ENCODE measurements at regions not wholly inside any gene's neighbourhood (a gene's known extent, or its start where the extent isn't known, plus 50 kb on each side); places are given as distances from the start of the nearest gene placed in this dataset.

DNA sequence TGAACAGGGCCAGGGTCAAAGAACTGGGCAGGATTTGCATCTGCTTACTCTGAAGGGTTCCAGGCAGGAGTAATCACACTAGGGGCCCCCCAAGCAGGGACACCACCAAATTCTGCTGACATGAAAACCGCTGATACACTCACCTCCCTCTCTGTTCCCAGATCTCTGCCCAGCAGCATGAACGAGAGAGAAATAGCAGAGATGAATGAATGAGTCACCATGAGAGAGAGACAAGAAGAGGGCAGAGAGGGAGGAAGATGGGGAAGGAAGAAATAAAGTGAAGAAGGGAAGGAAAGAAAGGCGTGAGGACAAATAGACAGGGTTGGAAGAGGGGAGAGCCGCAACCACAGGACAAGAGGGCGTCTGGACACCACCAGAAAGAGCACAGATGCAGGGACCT is 285.9 kb upstream of the NEBL start:
- TF ChIP-seq, protein P1, sequence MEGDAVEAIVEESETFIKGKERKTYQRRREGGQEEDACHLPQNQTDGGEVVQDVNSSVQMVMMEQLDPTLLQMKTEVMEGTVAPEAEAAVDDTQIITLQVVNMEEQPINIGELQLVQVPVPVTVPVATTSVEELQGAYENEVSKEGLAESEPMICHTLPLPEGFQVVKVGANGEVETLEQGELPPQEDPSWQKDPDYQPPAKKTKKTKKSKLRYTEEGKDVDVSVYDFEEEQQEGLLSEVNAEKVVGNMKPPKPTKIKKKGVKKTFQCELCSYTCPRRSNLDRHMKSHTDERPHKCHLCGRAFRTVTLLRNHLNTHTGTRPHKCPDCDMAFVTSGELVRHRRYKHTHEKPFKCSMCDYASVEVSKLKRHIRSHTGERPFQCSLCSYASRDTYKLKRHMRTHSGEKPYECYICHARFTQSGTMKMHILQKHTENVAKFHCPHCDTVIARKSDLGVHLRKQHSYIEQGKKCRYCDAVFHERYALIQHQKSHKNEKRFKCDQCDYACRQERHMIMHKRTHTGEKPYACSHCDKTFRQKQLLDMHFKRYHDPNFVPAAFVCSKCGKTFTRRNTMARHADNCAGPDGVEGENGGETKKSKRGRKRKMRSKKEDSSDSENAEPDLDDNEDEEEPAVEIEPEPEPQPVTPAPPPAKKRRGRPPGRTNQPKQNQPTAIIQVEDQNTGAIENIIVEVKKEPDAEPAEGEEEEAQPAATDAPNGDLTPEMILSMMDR (IDR thresholded peaks at IDR 0.05; ENCODE audit: unreplicated experiment), result no peak
- peaks cover 19% of the 10 kb centered on the region for H3K9me3 Mint-ChIP-seq
- no peak for DNase-seq (ENCODE audit: low spot score in 2 of 2, unreplicated experiment in 2 of 2)
- H3K27ac Mint-ChIP-seq, result no peak overlapping the region
- H3K36me3 Mint-ChIP-seq, result peaks cover 12% of the 10 kb centered on the region
- H3K4me3 Mint-ChIP-seq, result no peak overlapping the region
- no peaks in the 10 kb centered on the region for H3K27me3 Mint-ChIP-seq (ENCODE audit: low read depth)
- H3K4me1 Mint-ChIP-seq, result peaks cover 3% of the 10 kb centered on the region

- peaks cover 11% of the 10 kb centered on the region for H3K36me3 Mint-ChIP-seq
- H3K4me3 Mint-ChIP-seq, result no peak overlapping the region
- H3K27me3 Mint-ChIP-seq (ENCODE audit: low read depth), result peaks cover 7% of the 10 kb centered on the region
- TF ChIP-seq, protein P1 (IDR thresholded peaks at IDR 0.05; ENCODE audit: unreplicated experiment), result no peak
- H3K4me1 Mint-ChIP-seq, result peaks cover 3% of the 10 kb centered on the region
- DNase-seq (ENCODE audit: low spot score in 2 of 2, unreplicated experiment in 2 of 2), result no peak
- H3K9me3 Mint-ChIP-seq, result peaks cover 19% of the 10 kb centered on the region
- no peak overlapping the region for H3K27ac Mint-ChIP-seq
These were observed 284.3 kb upstream of the NEBL start for GRCh38 chr10:21181451-21181850.

DNA sequence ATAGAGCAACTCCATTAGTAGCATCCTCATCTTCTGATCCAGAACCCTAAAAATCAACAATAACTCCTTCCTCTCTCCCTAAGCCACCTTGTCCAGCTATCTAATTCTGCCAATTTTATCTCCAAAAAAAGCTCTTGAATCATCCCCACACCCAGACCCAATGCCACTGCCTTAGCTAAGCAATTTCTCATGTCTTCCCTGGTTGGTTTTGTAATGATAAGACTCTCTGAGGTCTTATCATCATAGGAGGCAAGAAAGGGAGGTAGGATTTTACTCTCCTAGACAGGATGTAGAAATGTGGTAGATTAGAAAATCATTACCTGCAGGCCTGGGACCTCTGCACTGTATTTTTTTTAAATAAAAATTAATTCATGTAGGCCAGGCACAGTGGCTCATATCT is 283.5 kb upstream of the NEBL start:
- Mint-ChIP-seq H3K27me3 (ENCODE audit: low read depth) (peaks cover 13% of the 10 kb centered on the region), H3K9me3 (peaks cover 19% of the 10 kb centered on the region), H3K4me3 (no peak overlapping the region), H3K36me3 (peaks cover 11% of the 10 kb centered on the region), H3K27ac (no peak overlapping the region), H3K4me1 (peaks cover 4% of the 10 kb centered on the region)
- DNase-seq (ENCODE audit: low spot score in 2 of 2, unreplicated experiment in 2 of 2), result no peak
- TF ChIP-seq, protein P1 (IDR thresholded peaks at IDR 0.05; ENCODE audit: unreplicated experiment), result no peak

DNA sequence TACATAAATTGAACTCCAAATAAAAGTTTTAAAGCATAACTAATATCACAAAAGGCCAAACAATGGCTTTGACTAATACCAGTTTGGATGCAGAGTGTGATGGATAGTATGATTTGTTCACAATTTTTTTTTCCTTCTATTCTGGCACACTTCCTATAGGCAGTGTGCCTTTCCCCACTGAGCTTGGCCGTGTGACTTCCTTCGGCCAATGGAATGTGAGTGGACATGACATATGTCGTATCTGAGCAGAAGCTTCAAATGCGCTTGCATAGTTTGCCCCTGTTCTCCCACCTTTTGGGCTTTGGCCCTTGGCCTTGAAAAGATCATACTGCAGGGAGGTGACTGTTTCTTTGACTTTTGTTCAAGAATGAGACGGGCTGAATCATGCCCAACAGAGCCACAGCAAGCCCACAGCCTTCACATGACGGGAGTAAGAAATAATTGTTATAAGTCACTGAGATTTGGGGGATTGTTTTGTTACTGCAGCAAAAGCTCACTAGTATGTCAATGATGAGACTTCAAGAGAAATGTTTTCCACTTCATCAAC is 279.9 kb upstream of the NEBL start:
- Mint-ChIP-seq H3K27ac (no peak overlapping the region), H3K4me1 (peaks cover 14% of the 10 kb centered on the region), H3K9me3 (peaks cover 19% of the 10 kb centered on the region), H3K4me3 (no peak overlapping the region), H3K36me3 (peaks cover 11% of the 10 kb centered on the region), H3K27me3 (ENCODE audit: low read depth) (peaks cover 36% of the 10 kb centered on the region)
- TF ChIP-seq, protein P1 (IDR thresholded peaks at IDR 0.05; ENCODE audit: unreplicated experiment), result no peak
- DNase-seq (ENCODE audit: low spot score in 2 of 2, unreplicated experiment in 2 of 2), result no peak

DNA sequence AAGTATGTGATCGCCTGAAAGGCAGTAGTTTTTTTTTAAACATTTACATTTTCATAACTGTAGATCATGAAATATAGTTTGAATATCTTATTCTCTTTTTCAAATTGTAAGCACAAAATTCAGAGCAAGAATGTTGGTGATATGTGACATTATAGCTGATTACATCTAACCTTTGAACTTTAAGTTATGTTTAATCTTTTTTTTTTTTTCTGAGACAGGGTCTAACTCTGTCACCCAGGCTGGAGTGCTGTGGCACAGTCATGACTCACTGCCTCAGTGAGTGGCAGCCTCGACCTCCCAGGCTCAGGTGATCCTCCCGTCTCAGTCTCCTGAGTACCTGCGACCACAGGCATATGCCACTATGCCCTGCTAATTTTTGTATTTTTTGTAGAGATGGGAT is 278.7 kb upstream of the NEBL start:
- H3K27me3 Mint-ChIP-seq (ENCODE audit: low read depth), result peaks cover 38% of the 10 kb centered on the region
- peaks cover 11% of the 10 kb centered on the region for H3K36me3 Mint-ChIP-seq
- peaks cover 19% of the 10 kb centered on the region for H3K9me3 Mint-ChIP-seq
- no peak for DNase-seq (ENCODE audit: low spot score in 2 of 2, unreplicated experiment in 2 of 2)
- TF ChIP-seq, protein P1 (IDR thresholded peaks at IDR 0.05; ENCODE audit: unreplicated experiment), result no peak
- peaks cover 14% of the 10 kb centered on the region for H3K4me1 Mint-ChIP-seq
- H3K4me3 Mint-ChIP-seq, result no peak overlapping the region
- no peak overlapping the region for H3K27ac Mint-ChIP-seq
